Panc1 (cell line): ENCODE measurements at regions not wholly inside any gene's neighbourhood (a gene's known extent, or its start where the extent isn't known, plus 50 kb on each side); places are given as distances from the start of the nearest gene placed in this dataset.

Experiments used
- ATAC-seq: fragments of 200-7000 bp; cut with Tn5 transposase; 2 replicates; pipeline ENCODE4 v1.9.1; 2020; ENCODE audit warnings: mild to moderate bottlenecking, moderate library complexity
- BruUV-seq: library from RNA; stranded (reverse); fragments of 400-500 nt; replicated peaks from 2 replicates; lab custom pipeline; 2021; lab: Mats Ljungman, UMichigan
- CTCF ChIA-PET: fragments of 300-600 bp; sonication (Branson Sonifier 250); formaldehyde crosslinking; loops from one replicate; lab custom pipeline; 2022; ENCODE audit warnings: antibody characterized with exemption; lab: Charles Lee
- POLR2A ChIA-PET: fragments of 300-600 bp; sonication (Branson Sonifier 250); formaldehyde crosslinking; loops from one replicate; lab custom pipeline; 2022; ENCODE audit warnings: antibody characterized with exemption; lab: Charles Lee
- DNase-seq: peaks from one replicate; pipeline ENCODE4 v3.0.0-alpha.2; 2010; ENCODE audit warnings: low read depth, low spot score
- H3K27ac ChIP-seq: 2 replicates; pipeline ENCODE4 v1.5.1; 2011; ENCODE audit warnings: mild to moderate bottlenecking, low read length, inconsistent platforms
- H3K27me3 ChIP-seq: fragments of 200-500 bp; sonication (Bioruptor generic); 2 replicates; pipeline ENCODE4 v1.6.0; 2014; ENCODE audit warnings: low read length, inconsistent platforms; ENCODE audit not compliant: control insufficient read depth, insufficient read depth
- H3K36me3 ChIP-seq: fragments of 200-500 bp; sonication (Bioruptor generic); 2 replicates; pipeline ENCODE4 v1.5.1; 2014; ENCODE audit warnings: inconsistent platforms, mild to moderate bottlenecking, low read length, moderate library complexity; ENCODE audit not compliant: control insufficient read depth, insufficient read depth
- H3K4me1 ChIP-seq: 2 replicates; pipeline ENCODE4 v1.5.1; 2011; ENCODE audit warnings: inconsistent platforms, mild to moderate bottlenecking, low read length, moderate library complexity; ENCODE audit not compliant: control insufficient read depth, insufficient read depth
- H3K4me3 ChIP-seq, 2 experiments: 2 replicates each; pipeline ENCODE4 v1.5.1; 2011 to 2012; ENCODE audit warnings: low read depth in 2 of 2, low read length in 2 of 2, mild to moderate bottlenecking in 2 of 2, inconsistent platforms in 1 of 2, moderate library complexity in 1 of 2
- H3K9me3 ChIP-seq: fragments of 200-500 bp; sonication (Bioruptor generic); 2 replicates; pipeline ENCODE4 v1.5.1; 2014; ENCODE audit warnings: low read depth, mild to moderate bottlenecking, inconsistent platforms, low read length, moderate library complexity; ENCODE audit not compliant: control insufficient read depth, insufficient read depth
- CTCF ChIP-seq: fragments of 450-650 bp; IDR thresholded peaks from 2 replicates; pipeline ENCODE4 v1.5.1; 2017; ENCODE audit warnings: mild to moderate bottlenecking
- POLR2AphosphoS5 ChIP-seq: IDR thresholded peaks from 2 replicates; pipeline ENCODE4 v1.6.1; 2012; ENCODE audit warnings: mild to moderate bottlenecking, low read depth, low read length, moderate library complexity
- SIN3A ChIP-seq: IDR thresholded peaks from 2 replicates; pipeline ENCODE4 v1.6.1; 2012; ENCODE audit warnings: low read depth, mild to moderate bottlenecking, low read length, moderate library complexity, borderline replicate concordance; ENCODE audit not compliant: insufficient read depth
- TCF7L2 ChIP-seq: IDR thresholded peaks from 2 replicates; pipeline ENCODE4 v1.6.1; 2011; ENCODE audit warnings: mild to moderate bottlenecking, low read depth, low read length, inconsistent platforms
- in situ Hi-C: cut with HindIII; loops from 2 replicates; pipeline ENCODE4 v1.10.0; 2016; ENCODE audit warnings: low sequenced_read_pairs, low pct_unique_long_range_greater_than_20kb
- intact Hi-C: fragments of 100-400 bp; cut with micrococcal nuclease; formaldehyde crosslinking; loops from one replicate; pipeline ENCODE4 v1.10.0; 2022; ENCODE audit not compliant: unreplicated experiment
- TF ChIP-seq, protein P1 (sequence below), 2 experiments: IDR thresholded peaks; 2 replicates each; pipeline ENCODE4 v1.6.1; 2011 to 2012; ENCODE audit warnings: low read depth in 2 of 2, control low read depth in 1 of 2, low read length in 1 of 2, mild to moderate bottlenecking in 1 of 2, moderate library complexity in 1 of 2; ENCODE audit not compliant: insufficient read depth in 1 of 2

GRCh38 chr10:120982507-120982906 lies 131.3 kb downstream of the WDR11 start:
- Histone ChIP-seq H3K27me3 (peaks cover 10% of the 10 kb centered on the region), H3K27ac (no peak overlapping the region), H3K9me3 (no peaks in the 10 kb centered on the region), H3K4me3 (no peak overlapping the region), H3K4me1 (peaks cover 9% of the 10 kb centered on the region), H3K36me3 (no peaks in the 10 kb centered on the region)
- ATAC-seq (no peak), DNase-seq (no peak)
- TF ChIP-seq, protein P1, sequence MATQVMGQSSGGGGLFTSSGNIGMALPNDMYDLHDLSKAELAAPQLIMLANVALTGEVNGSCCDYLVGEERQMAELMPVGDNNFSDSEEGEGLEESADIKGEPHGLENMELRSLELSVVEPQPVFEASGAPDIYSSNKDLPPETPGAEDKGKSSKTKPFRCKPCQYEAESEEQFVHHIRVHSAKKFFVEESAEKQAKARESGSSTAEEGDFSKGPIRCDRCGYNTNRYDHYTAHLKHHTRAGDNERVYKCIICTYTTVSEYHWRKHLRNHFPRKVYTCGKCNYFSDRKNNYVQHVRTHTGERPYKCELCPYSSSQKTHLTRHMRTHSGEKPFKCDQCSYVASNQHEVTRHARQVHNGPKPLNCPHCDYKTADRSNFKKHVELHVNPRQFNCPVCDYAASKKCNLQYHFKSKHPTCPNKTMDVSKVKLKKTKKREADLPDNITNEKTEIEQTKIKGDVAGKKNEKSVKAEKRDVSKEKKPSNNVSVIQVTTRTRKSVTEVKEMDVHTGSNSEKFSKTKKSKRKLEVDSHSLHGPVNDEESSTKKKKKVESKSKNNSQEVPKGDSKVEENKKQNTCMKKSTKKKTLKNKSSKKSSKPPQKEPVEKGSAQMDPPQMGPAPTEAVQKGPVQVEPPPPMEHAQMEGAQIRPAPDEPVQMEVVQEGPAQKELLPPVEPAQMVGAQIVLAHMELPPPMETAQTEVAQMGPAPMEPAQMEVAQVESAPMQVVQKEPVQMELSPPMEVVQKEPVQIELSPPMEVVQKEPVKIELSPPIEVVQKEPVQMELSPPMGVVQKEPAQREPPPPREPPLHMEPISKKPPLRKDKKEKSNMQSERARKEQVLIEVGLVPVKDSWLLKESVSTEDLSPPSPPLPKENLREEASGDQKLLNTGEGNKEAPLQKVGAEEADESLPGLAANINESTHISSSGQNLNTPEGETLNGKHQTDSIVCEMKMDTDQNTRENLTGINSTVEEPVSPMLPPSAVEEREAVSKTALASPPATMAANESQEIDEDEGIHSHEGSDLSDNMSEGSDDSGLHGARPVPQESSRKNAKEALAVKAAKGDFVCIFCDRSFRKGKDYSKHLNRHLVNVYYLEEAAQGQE (IDR thresholded peaks at IDR 0.05; ENCODE audit: insufficient read depth in 1 of 2, low read depth in 2 of 2, low read length in 1 of 2), result no peak
- TF ChIP-seq TCF7L2 (no peak), POLR2AphosphoS5 (no peak), CTCF (no peak), SIN3A (no peak)
- ChIA-PET CTCF (interaction anchor here (0.6 kb wide), 1 partner anchor 941 kb away, joined by 3 read pairs; no protein-coding TSS in a partner anchor), POLR2A (no interaction called here)
- intact Hi-C loops, result no loop called here
- BruUV-seq, result no TSS peak
- in situ Hi-C loops, result no loop called here

GRCh38 chr10:120983721-120984120 lies 132.6 kb downstream of the WDR11 start:
- Histone ChIP-seq H3K27me3 (peaks cover 6% of the 10 kb centered on the region), H3K27ac (no peak overlapping the region), H3K9me3 (no peaks in the 10 kb centered on the region), H3K4me3 (no peak overlapping the region), H3K36me3 (no peaks in the 10 kb centered on the region), H3K4me1 (peaks cover 8% of the 10 kb centered on the region)
- ChIA-PET POLR2A (no interaction called here), CTCF (no interaction called here)
- BruUV-seq, result no TSS peak
- intact Hi-C loops, result no loop called here
- DNase-seq (no peak), ATAC-seq (no peak)
- in situ Hi-C loops, result no loop called here
- no peak for TF ChIP-seq CTCF
- TF ChIP-seq TCF7L2, result no peak
- no peak for TF ChIP-seq SIN3A
- TF ChIP-seq POLR2AphosphoS5, result no peak
- TF ChIP-seq, protein P1 (IDR thresholded peaks at IDR 0.05; ENCODE audit: insufficient read depth in 1 of 2, low read depth in 2 of 2, low read length in 1 of 2), result no peak
